CD4-positive, alpha-beta T cell treated with Interleukin-2 at 100 ng/mL for 4 hours (primary cell): ENCODE measurements at regions not wholly inside any gene's neighbourhood (a gene's known extent, or its start where the extent isn't known, plus 50 kb on each side); places are given as distances from the start of the nearest gene placed in this dataset.
"Not testable (repeated sequence)": the region's sequence is repeated elsewhere in the genome, so short reads cannot be mapped to it uniquely, and the experiment has no call there.

Experiments used
- DNase-seq: peaks from one replicate; pipeline ENCODE4 v3.0.0-alpha.2; 2020; ENCODE audit warnings: low spot score

DNA sequence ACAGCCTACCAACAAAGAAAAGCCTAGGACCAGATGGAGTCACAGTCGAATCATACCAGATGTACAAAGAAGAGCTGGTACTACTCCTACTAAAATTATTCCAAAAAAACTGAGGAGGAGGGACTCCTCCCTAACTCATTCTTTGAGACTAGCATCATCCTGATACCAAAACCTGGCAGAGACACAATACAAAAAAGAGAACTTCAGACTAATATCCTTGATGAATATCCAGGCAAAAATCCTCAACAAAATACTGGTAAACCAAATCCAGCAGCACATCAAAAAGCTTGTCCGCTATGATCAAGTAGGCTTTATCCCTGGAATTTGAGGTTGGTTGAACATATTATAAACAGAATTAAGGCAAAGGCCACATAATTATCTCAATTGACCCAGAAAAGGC is 900.4 kb upstream of the ARRDC3 start:
- DNase-seq, result no peak

DNA sequence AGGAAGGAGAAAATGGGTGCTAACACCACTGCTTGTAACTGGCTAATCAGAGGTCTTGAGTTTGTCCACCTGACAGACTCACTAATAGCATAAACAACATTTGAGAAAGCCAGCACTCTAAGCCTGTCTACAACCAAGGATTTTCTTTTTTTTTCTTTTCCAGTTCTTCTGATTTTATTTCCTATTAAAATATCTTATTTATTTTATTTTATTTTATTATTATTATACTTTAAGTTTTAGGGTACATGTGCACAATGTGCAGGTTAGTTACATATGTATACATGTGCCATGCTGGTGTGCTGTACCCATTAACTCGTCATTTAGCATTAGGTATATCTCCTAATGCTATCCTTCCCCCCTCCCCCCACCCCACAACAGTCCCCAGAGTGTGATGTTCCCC is 888.6 kb upstream of the ARRDC3 start:
- DNase-seq, result not testable (repeated sequence)

DNA sequence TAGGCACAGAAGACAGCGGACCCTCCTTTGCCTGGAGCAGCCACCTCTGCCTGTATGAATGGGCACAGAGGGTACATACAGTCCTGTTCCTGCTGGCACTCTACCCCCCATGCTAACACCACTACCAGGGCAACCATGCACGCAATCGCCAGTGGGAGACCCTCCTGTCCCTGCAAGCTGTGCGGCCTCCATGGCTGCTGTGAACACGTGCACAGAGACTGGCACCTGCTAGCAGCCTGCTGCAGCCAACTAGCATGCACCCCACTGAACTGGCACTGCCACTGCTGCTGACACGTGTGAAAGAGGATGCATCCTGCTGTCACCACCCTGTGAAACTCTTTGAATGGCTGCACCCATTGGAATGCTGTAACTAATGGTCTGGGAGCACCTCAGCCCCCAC is 885.2 kb upstream of the ARRDC3 start:
- no peak for DNase-seq

DNA sequence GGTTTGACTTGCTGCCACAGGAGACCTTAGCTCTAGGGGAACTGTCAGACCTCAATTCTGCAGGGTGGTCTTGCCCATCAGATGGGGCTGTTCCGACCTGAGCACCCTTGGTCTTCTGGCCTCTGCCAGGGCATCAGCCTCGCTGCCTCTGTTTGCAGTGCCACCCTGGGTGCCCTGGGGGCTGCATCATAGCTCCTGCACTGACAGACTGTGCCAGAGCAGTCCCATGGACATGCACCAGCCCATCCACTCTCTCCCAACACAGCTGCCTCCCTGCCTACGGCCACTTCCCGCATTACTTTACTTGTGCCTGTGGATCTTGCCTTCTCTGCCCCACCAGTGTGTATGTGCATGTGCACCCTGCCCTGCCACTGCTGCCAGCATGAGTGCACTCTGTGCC is 884.7 kb upstream of the ARRDC3 start:
- no peak for DNase-seq

DNA sequence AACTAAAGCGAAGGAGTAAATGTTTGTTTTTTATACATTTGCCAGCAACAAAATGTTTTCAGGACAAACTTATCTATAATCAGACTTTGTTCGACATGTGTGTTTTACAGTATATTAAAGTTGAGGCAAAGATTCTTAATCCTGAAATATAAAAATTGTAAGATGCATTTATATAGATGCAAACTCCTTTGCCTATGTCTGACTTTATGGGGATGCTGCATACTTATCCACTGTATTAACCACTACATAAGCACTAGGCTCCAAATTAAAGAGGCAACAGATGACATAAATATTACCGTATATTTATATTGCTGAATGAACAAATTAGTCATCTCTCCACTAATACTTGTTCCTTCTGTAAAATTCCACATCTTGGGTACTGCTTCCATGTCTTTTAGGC is 882.7 kb upstream of the ARRDC3 start:
- DNase-seq, result no peak

DNA sequence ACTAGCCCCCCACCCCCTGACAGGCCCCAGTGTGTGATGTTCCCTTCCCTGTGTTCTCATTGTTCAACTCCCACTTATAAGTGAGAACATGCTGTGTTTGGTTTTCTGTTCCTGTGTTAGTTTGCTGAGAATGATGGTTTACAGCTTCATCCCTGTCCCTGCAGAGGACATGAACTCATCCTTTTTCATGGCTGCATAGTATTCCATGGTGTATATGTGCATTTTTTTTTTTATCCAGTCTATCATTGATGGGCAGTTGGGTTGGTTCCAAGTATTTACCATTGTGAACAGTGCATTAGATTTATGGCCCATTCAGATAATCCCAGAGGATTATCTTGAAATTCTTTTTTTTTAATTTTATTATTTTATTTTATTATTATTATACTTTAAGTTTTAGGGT is 872.5 kb upstream of the ARRDC3 start:
- not testable (repeated sequence) for DNase-seq

DNA sequence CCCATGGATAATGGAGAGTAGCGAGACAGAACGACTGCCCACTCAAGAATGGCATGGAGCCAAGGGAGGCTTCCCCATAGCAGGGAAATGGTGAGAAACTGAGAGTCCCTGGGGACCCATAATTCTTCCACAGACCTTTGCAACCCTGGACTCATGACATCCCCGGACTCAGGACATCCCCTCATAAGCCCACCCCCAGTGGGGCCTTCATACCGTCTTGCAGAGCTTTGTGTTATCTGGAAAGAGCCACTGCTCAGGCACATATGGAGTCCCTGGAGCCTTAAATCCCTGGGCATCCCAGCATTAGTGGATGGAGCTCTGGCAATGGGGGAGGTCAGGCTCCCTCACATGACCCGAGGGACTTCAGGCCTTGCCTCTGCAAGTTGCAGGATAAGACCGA is 865.4 kb upstream of the ARRDC3 start:
- DNase-seq, result no peak

DNA sequence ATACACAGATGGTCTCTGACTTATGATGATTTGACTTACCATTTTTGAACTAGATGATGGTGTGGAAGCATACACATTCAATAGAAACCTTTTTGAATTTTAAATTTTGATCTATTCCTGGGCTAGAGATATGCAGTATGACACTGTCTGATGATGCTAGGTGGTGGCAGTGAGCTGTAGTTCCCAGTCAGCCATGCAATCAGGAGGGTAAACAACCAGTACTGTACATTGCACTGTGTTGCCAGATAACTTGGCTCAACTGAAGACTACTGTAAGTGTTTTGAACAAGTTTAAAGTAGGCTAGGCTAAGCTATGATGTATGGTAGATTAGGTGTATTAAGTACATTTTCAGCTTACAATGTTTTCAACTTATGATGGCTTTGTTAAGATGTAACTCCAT is 859.1 kb upstream of the ARRDC3 start:
- DNase-seq, result no peak

DNA sequence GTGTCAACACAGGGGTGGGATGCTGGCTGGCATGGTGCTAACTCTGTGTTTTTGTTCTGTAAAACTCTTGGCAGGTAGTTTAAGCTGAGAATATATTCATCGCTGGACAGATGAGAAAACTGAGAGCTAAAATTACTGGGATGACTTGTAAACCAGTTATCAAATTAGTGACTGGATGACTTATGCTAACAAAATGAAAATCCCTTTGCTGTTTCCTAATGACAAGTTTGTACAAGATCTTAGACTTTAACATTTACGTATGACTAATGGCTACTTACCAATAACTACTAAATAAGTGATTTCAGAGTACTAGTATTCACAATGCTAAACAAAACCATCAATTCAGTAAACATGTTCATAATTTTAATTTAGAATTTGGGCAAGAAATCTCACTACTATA is 854.8 kb upstream of the ARRDC3 start:
- no peak for DNase-seq

DNA sequence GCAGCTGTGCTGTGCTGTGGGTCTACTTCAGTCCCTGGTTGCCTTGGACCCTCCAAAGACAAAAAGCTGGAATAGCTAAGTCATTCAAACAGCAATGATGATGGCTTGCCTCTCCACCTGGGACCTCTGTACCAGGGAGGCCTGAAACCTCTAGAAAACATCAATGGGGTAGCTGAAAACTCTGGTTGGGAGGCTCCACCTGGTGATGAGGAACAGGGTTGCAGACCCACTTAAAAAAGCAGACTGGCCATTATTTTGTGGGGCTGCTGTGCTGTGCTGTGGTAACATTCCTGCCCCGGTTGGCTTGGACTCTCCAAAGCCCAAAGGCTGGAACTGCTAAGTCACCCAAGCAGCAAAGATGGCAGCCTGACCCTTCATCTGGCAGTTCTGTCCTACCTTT is 839.3 kb upstream of the ARRDC3 start:
- no peak for DNase-seq

DNA sequence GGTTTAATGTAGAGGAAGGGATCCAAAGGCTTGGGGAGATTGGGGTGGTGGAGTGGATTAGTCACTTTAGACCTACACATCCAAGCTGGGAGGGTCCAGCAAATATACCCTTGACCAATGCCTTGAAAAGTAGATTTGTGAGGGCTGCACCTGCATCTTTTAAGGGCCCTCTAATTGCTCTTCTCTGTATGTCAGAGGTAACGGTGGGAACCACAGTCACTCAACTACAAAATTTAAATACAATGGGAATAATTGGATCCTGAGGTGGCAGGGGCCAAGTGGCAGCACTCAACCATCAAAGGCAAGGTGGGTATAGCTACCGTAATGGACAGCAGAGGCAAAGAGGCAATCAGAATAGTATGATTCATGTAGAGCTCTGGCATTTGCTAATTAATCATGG is 833.7 kb upstream of the ARRDC3 start:
- DNase-seq, result not testable (repeated sequence)

DNA sequence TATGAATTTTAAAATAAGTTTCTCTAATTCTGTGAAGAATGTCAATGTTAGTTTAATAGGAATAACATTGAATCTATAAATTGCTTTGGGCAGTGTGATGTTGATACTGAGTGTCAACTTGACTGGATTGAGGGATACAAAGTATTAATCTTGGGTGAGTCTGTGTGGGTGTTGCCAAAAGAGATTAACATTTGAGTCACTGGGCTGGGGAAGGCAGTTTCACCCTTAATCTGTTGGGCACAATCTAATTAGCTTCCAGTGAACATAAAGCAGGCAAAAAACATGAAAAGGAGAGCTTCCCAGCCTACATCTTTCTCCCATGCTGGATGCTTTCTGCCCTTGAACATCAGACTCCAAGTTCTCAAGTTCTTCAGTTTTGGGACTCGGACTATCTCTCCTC is 832.0 kb upstream of the ARRDC3 start:
- no peak for DNase-seq

DNA sequence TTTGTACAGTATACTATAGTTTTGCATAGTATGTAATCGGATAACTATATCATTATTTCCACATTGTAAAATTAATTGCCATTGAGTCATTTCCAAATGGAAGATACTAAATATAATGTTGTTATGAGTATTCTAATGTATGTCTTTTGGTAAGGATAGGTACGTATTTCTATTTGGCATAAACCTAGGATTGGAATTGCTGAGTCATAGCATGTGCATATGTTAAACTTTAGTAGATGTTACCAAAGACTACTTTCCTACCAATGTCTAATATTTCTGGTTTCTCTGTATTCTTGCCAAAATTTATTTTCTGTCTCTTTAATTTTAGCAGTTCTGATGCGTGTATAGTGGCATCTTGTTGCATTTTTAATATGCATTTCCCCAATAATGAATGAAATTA is 825.1 kb upstream of the ARRDC3 start:
- DNase-seq, result no peak

DNA sequence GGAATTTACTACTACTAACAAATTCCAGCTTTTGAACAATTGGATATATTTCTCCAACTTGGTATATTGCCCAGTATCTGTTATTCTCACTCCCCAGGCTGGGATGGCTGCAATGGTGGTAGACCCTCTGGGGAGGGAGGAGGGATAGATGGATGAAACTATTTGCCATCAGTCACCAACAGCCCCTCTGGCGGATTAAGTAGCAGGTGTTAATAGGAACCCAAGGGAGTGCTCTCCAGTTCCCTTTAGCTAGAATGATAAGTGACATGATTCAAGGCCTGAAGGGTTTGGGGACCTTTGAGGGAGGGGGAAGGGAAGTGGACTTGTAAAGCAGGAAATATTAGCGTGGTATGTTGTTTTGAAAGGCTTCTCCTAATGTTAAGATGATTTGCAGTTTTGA is 824.0 kb upstream of the ARRDC3 start:
- no peak for DNase-seq

DNA sequence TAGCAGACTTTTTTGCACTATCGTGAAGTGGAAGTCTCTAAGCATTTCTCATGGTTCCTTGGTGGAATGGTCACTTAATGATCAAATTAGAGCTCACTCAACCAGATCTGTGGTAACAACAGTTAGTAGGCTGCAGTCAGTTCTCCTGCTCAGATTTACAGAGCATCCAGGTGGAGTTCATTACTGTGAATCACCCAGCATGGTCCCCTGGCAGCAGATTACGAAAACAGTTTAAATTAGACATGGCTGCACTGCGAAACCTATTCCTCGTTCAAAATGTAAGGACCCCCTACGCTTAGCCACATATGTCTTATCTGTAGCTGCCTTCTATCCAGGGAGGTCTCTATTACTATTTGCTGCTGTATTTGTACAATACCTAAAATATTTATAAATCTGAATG is 823.6 kb upstream of the ARRDC3 start:
- DNase-seq, result no peak

DNA sequence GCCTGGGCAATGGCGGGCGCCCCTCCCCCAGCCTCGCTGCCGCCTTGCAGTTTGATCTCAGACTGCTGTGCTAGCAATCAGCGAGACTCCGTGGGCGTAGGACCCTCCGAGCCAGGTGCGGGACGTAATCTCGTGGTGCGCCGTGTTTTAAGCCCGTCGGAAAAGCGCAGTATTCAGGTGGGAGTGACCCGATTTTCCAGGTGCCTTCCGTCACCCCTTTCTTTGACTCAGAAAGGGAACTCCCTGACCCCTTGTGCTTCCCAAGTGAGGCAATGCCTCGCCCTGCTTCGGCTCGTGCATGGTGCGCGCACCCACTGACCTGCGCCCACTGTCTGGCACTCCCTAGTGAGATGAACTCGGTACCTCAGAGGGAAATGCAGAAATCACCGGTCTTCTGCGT is 815.9 kb upstream of the ARRDC3 start:
- not testable (repeated sequence) for DNase-seq

DNA sequence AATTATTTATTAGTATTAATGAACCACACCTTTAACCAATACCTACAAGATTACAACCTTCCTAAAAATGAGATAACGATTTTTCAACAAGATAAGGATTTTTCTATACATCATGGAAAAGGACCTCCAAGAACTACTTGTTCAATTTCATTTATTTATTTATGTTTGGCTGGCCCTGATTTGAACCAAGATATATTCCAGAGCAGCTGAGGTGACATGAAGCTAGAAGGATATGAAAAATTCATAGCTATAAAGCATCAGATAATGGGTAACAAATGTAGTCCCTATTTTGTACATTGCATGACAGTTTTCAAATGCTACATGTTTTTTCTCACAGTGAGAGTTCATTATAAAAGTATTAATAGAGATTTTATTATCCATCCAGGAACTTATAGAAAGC is 798.5 kb upstream of the ARRDC3 start:
- no peak for DNase-seq

DNA sequence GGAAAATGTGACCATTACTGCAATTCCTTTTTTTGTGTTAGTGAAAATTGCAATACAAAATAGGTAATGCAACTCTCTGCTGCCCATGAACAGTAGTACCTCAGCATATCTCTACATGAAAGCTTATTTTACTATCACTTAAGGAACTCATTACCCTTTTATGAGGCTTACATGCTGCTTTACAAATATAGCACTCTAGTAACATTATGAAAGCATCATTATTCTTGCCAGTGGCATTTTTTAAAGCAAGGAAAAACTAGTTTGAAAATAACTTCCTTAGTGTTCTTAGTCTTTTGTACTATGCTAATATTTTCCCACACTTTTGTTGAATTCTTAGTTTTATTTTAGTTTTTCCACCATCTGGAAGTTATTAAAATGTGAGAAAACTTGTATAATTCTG is 797.3 kb upstream of the ARRDC3 start:
- DNase-seq, result no peak

DNA sequence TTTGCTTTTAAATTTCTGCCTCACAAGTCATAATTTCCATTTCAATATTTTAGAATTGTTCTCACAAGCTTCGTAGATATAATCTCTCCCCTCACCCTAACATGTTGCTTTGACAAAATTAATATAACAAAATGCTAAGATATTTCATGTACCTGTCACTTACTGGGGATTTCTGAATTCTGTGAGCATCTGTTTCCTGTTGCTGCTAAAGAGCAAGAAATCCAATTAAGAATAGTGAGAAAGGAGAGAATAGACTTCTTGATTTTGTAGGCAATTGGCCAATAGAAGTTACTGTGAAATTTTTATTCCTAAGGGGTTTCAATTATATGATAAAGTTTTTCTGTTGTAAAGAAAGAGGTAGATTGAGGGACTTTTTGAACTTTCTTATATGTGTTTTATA is 796.5 kb upstream of the ARRDC3 start:
- DNase-seq, result no peak

DNA sequence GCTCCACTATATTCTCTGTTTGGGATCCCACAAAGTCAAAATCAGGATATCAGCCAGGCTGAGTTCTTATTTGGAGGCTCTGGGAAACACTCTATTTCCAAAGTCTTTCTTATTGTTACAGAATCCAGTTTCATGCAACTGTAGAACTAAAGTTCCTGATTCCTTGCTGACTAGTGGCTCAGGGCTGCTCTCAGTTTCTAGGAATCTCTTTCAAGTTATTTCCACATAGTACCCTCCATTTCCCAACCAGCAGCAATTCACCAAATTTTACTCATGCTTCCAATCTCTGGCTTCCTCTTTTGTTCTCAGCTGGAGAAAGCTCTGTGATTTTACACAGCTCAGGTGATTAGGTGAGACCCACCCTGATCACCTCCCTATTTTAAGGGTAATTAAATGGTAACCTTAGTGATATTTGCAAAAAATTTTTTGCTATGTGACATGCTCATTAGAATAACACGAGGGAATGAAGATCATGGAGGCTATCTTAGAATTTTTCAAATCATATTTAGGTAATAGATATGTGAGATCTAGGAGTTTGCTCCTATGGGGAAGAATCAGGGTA is 794.9 kb upstream of the ARRDC3 start:
- DNase-seq, result no peak

DNA sequence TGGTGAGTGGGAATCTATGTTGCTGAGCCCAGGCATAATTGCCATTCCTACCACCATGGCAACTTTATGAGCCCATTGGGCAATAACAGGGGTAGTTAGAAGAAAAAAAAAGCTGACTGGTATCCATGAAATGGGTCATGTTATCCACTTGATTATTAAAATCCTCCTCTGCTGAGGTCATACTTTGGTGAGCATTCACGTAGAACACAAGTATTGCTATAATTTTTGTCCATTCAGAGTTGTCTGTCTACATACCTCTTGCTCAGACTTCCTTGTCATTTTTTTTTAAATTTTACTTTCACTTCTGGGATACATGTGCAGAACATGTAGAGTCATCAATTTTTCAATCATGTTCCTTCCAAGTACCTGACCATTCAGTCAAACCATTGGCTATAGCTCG is 780.8 kb upstream of the ARRDC3 start:
- DNase-seq, result no peak

DNA sequence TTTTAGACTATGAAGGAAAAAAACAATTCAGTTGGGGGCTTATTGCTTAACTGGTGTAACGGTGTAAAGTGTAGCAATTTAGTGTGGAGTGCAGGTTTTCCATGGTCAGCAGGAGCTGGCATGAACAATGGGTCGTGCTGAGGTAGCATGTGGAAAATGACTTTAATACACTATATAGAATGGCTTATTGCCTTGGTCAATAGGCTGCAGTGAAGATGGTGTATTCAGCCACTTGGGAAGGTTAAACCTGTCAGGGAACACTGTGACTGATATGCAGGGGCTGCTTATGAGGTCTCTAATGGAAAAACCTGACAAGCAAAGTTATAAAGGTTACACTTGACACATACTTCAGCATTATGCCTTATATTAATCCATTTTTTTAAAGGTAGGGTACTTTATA is 764.7 kb upstream of the ARRDC3 start:
- no peak for DNase-seq

DNA sequence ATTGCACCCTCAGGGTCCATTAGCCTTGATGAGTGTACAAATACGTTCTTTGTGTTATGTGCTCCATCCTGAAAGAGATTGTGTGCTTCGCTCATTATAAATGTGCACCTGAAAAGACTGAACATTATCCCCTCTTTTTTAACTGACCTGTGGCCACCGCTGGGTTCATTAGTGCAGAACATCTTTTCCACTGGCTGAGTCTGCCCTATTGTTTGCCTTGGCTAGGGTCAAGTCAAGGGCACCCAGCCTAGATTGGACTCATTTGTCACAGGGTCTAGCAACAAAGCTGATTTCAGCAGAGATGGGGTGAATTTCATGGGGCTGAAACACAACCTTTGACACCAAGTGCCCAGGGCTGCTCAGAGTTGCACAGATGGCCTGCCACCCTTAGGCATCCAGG is 764.1 kb upstream of the ARRDC3 start:
- DNase-seq, result no peak

DNA sequence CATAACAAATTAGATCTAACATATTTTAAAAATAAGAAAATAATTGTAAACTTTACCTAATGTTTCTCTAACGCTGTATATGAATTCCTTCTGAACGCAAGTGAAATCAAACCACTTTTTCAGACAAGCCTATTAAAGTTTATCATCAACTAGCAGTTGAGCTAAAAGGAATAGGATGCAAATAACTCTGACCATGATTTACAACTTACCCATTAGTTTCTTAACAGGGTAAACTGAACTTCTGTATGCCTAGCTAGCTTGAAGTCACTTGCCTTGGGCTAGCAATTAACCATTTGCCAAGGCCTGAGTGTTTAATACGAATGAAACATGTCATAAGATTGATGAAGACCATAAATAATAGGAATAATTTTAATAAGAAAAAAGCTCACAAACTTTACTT is 762.7 kb upstream of the ARRDC3 start:
- no peak for DNase-seq

DNA sequence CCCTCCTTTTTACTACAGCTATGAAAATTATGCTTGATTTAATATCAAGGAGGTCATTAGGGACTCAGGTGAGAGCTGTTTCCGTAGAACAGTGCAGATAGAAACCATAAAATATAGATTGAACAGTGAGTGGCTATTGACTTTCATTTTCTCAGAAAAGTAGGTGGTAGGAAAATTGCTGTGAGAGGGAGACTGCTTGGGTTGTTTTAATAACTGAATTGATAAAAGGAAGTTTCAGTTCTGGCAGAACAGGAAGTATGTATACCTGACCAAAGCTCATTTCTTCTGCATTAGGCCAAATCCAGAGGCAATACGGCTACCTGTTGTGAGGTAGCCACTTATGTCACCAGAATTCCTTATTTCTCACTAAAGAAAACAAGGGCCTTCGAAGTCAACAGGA is 761.7 kb upstream of the ARRDC3 start:
- DNase-seq, result no peak
